H1 (cell line): ENCODE measurements at regions not wholly inside any gene's neighbourhood (a gene's known extent, or its start where the extent isn't known, plus 50 kb on each side); places are given as distances from the start of the nearest gene placed in this dataset.

ENCODE experiments used
- CHD7 ChIP-seq: fragments of 300-600 bp; sonication (generic); IDR thresholded peaks from 2 replicates; pipeline ENCODE4 v1.7.1; 2012; ENCODE audit warnings: low read length, moderate library complexity, mild to moderate bottlenecking, inconsistent platforms; ENCODE audit not compliant: insufficient replicate concordance
- E2F6 ChIP-seq: IDR thresholded peaks from 2 replicates; pipeline ENCODE4 v1.6.1; 2012; ENCODE audit warnings: inconsistent platforms
- GABPA ChIP-seq: IDR thresholded peaks from 2 replicates; pipeline ENCODE4 v1.6.1; 2011; ENCODE audit warnings: mild to moderate bottlenecking, low read length, moderate library complexity, borderline replicate concordance; ENCODE audit not compliant: insufficient read depth
- JUN ChIP-seq: IDR thresholded peaks from 2 replicates; pipeline ENCODE4 v1.6.1; 2011; ENCODE audit warnings: low read depth, mild to moderate bottlenecking, improper control_type of control experiment, low read length
- SP1 ChIP-seq: IDR thresholded peaks from 2 replicates; pipeline ENCODE4 v1.6.1; 2011; ENCODE audit warnings: low read depth, low read length
- ZNF274 ChIP-seq: IDR thresholded peaks from 2 replicates; pipeline ENCODE4 v1.7.0; 2012; ENCODE audit warnings: low read length, borderline replicate concordance; ENCODE audit errors: extremely low read depth

GRCh38 chr16:17949982-17950250 is 386.6 kb downstream of the NPIPA8 start (continued):
- TF ChIP-seq CHD7 (no peak), E2F6 (no peak), GABPA (no peak), JUN (no peak), ZNF274 (no peak), SP1 (no peak)
- TF ChIP-seq, all 59 proteins: peak for 0
